ENCODE measurements at regions not wholly inside any gene's neighbourhood (a gene's known extent, or its start where the extent isn't known, plus 50 kb on each side); places are given as distances from the start of the nearest gene placed in this dataset.

- TF ChIP-seq ZNF462 (CRISPR knock-in tag; IDR thresholded peaks at IDR 0.05) (no peak), EZH2phosphoT487 (IDR thresholded peaks at IDR 0.05; ENCODE audit: unreplicated experiment) (no peak)
Observed at GRCh38 chr11:70566768-70567530, 168.6 kb downstream of the CTTN start (continued).

- no peak overlapping the region for H3K4me3 ChIP-seq
- H3K4me3 Mint-ChIP-seq: peak overlapping the region; percentile 20; the same call in 1 of the 3 replicates
- peak overlapping the region; percentile 68 for H3K4me2 ChIP-seq
- no peaks in the 10 kb centered on the region for H3K79me2 ChIP-seq (replicated peaks; ENCODE audit: insufficient read depth)
- peaks cover 14% of the 10 kb centered on the region for H3K27me3 Mint-ChIP-seq (ENCODE audit: insufficient read depth, low read depth, poor library complexity)
- peaks cover 12% of the 10 kb centered on the region for H3K4me1 ChIP-seq (ENCODE audit: insufficient read depth)
- H3K9me3 Mint-ChIP-seq: no peaks in the 10 kb centered on the region
- peaks cover 11% of the 10 kb centered on the region; the same call in 1 of the 3 replicates for H3K36me3 Mint-ChIP-seq (ENCODE audit: low read depth)
- no peaks in the 10 kb centered on the region for H3F3A ChIP-seq (replicated peaks; ENCODE audit: low read depth)
- ATAC-seq (no peak), DNase-seq (ENCODE audit: low spot score) (no peak)
- peaks cover 25% of the 10 kb centered on the region for H3K4me1 Mint-ChIP-seq
- H3K27ac Mint-ChIP-seq: no peak overlapping the region; the same call in 1 of the 2 replicates
- H2AFZ ChIP-seq: no peak overlapping the region
- H3K27me3 ChIP-seq (ENCODE audit: insufficient read depth): no peaks in the 10 kb centered on the region
- H4K20me1 ChIP-seq (replicated peaks; ENCODE audit: insufficient read depth): no peaks in the 10 kb centered on the region
- 0 out of 2 replicates have a peak overlapping the region, but pooled peaks have one; percentile 55 for H3K27ac ChIP-seq (ENCODE audit: low read depth)
- H3K9me2 ChIP-seq (ENCODE audit: insufficient read depth): no peaks in the 10 kb centered on the region; the same call in 1 of the 2 replicates
- no peaks in the 10 kb centered on the region for H3K36me3 ChIP-seq (ENCODE audit: insufficient read depth)
- TF ChIP-seq CREB1 (CRISPR knock-in tag; IDR thresholded peaks at IDR 0.05; ENCODE audit: low read depth) (no peak), JUNB (IDR thresholded peaks at IDR 0.05; ENCODE audit: unreplicated experiment) (no peak), ZNF462 (CRISPR knock-in tag; IDR thresholded peaks at IDR 0.05) (no peak), EZH2phosphoT487 (IDR thresholded peaks at IDR 0.05; ENCODE audit: unreplicated experiment) (no peak), ZNF114 (CRISPR knock-in tag; IDR thresholded peaks at IDR 0.05) (no peak), POLR2AphosphoS5 (IDR thresholded peaks at IDR 0.05; ENCODE audit: low read depth) (no peak), ZNF331 (CRISPR knock-in tag; IDR thresholded peaks at IDR 0.05; ENCODE audit: low read depth) (no peak), EZH2 (IDR thresholded peaks at IDR 0.05; ENCODE audit: low read depth, unreplicated experiment) (no peak), STAT1 (IDR thresholded peaks at IDR 0.05; ENCODE audit: unreplicated experiment) (no peak)
Observed at GRCh38 chr11:70567680-70568034, 169.3 kb downstream of the CTTN start.

All from GM23338 (cell line).